MCF 10A (cell line): ENCODE measurements at regions not wholly inside any gene's neighbourhood (a gene's known extent, or its start where the extent isn't known, plus 50 kb on each side); places are given as distances from the start of the nearest gene placed in this dataset.

Experiments used
- BruUV-seq: library from RNA; stranded (reverse); fragments of 400-500 nt; replicated peaks from 2 replicates; lab custom pipeline; 2021; lab: Mats Ljungman, UMichigan
- CTCF ChIA-PET: fragments of 300-600 bp; sonication (Branson Sonifier 250); formaldehyde crosslinking; extraction: SDS; loops from one replicate; lab custom pipeline; 2021; ENCODE audit warnings: antibody characterized with exemption, inconsistent platforms; lab: Yijun Ruan, JAX
- POLR2A ChIA-PET: fragments of 300-600, 350-650 bp; sonication (Branson Sonifier 250); formaldehyde crosslinking; extraction: SDS; loops from one replicate; lab custom pipeline; 2020; ENCODE audit warnings: antibody characterized with exemption, inconsistent platforms; lab: Yijun Ruan, JAX
- DNase-seq: peaks from one replicate; pipeline ENCODE4 v3.0.0-alpha.2; 2018; ENCODE audit not compliant: unreplicated experiment
- H3K27ac Mint-ChIP-seq: one replicate; pipeline ENCODE4 v1.8.0; 2022; ENCODE audit warnings: mild to moderate bottlenecking, low read depth, mixed read lengths; ENCODE audit not compliant: unreplicated experiment
- H3K27me3 Mint-ChIP-seq: one replicate; pipeline ENCODE4 v1.8.0; 2022; ENCODE audit warnings: mixed read lengths; ENCODE audit not compliant: insufficient read depth, unreplicated experiment
- H3K36me3 Mint-ChIP-seq: one replicate; pipeline ENCODE4 v1.8.0; 2022; ENCODE audit warnings: mild to moderate bottlenecking, moderate library complexity, mixed read lengths; ENCODE audit not compliant: insufficient read depth, unreplicated experiment
- H3K4me1 Mint-ChIP-seq: one replicate; pipeline ENCODE4 v1.8.0; 2022; ENCODE audit warnings: mixed read lengths; ENCODE audit not compliant: insufficient read depth, unreplicated experiment
- H3K4me3 Mint-ChIP-seq: one replicate; pipeline ENCODE4 v1.8.0; 2022; ENCODE audit warnings: mild to moderate bottlenecking, moderate library complexity, mixed read lengths; ENCODE audit not compliant: unreplicated experiment
- H3K9me3 Mint-ChIP-seq: one replicate; pipeline ENCODE4 v1.8.0; 2022; ENCODE audit warnings: mixed read lengths; ENCODE audit not compliant: unreplicated experiment
- CTCF ChIP-seq: fragments of 200-600 bp; IDR thresholded peaks from one replicate; pipeline ENCODE4 v1.8.0; 2022; ENCODE audit warnings: antibody characterized with exemption, mild to moderate bottlenecking; ENCODE audit not compliant: unreplicated experiment
- intact Hi-C: fragments of 100-400 bp; cut with micrococcal nuclease; formaldehyde crosslinking; loops from 2 replicates; pipeline ENCODE4 v1.14.1; 2022

- peak; percentile 49 for DNase-seq
- Mint-ChIP-seq H3K4me3 (no peak overlapping the region), H3K27me3 (no peaks in the 10 kb centered on the region), H3K36me3 (no peaks in the 10 kb centered on the region), H3K27ac (peak overlapping the region; percentile 1), H3K9me3 (no peaks in the 10 kb centered on the region), H3K4me1 (peaks cover 21% of the 10 kb centered on the region)
- no peak for TF ChIP-seq CTCF
- ChIA-PET CTCF (interaction anchor here (0.7 to 1.6 kb wide), 2 partner anchors 386 to 769 kb away, joined by 3 to 6 read pairs; no protein-coding TSS in a partner anchor), POLR2A (interaction anchor here (0.5 to 2.2 kb wide), 16 partner anchors 10 to 1296 kb away, joined by 3 to 12 read pairs (median 4); partner anchors contain the start of gene PLXNA2)
- intact Hi-C loops, result loop anchor here (1.0 to 2.0 kb wide), 3 partner anchors 58 to 231 kb away; no protein-coding TSS in a partner anchor
- no TSS peak for BruUV-seq
Measured at GRCh38 chr1:209038735-209039134, 544.8 kb upstream of the CAMK1G start.

- H3K36me3 Mint-ChIP-seq, result no peaks in the 10 kb centered on the region
- no peaks in the 10 kb centered on the region for H3K9me3 Mint-ChIP-seq
- no peaks in the 10 kb centered on the region for H3K27me3 Mint-ChIP-seq
- ChIA-PET CTCF (interaction anchor here (1.0 to 1.6 kb wide), 2 partner anchors 163 to 388 kb away, joined by 3 to 6 read pairs; no protein-coding TSS in a partner anchor), POLR2A (interaction anchor here (0.7 to 2.0 kb wide), 5 partner anchors 8 to 165 kb away, joined by 3 to 12 read pairs (median 4); no protein-coding TSS in a partner anchor)
- peak; percentile 10 for DNase-seq
- no peak overlapping the region for H3K4me3 Mint-ChIP-seq
- no peak overlapping the region for H3K27ac Mint-ChIP-seq
- H3K4me1 Mint-ChIP-seq, result peaks cover 32% of the 10 kb centered on the region
- TF ChIP-seq CTCF, result no peak
- BruUV-seq, result no TSS peak
- intact Hi-C loops, result no loop called here
Measured at GRCh38 chr1:209040351-209040750, 543.2 kb upstream of the CAMK1G start.

- Mint-ChIP-seq H3K27ac (no peak overlapping the region), H3K9me3 (no peaks in the 10 kb centered on the region), H3K4me3 (no peak overlapping the region), H3K36me3 (no peaks in the 10 kb centered on the region), H3K27me3 (no peaks in the 10 kb centered on the region), H3K4me1 (peaks cover 36% of the 10 kb centered on the region)
- no peak for TF ChIP-seq CTCF
- POLR2A ChIA-PET, result no interaction called here
- CTCF ChIA-PET, result no interaction called here
- peak; percentile 70 for DNase-seq
- BruUV-seq, result no TSS peak
- intact Hi-C loops, result no loop called here
Measured at GRCh38 chr1:209041927-209042326, 541.6 kb upstream of the CAMK1G start.

- no TSS peak for BruUV-seq
- Mint-ChIP-seq H3K9me3 (no peaks in the 10 kb centered on the region), H3K27ac (no peak overlapping the region), H3K4me3 (no peak overlapping the region), H3K27me3 (no peaks in the 10 kb centered on the region), H3K4me1 (peaks cover 36% of the 10 kb centered on the region), H3K36me3 (no peaks in the 10 kb centered on the region)
- ChIA-PET POLR2A (no interaction called here), CTCF (interaction anchor here (0.6 kb wide), 1 partner anchor 88 kb away, joined by 3 read pairs; no protein-coding TSS in a partner anchor)
- TF ChIP-seq CTCF, result no peak
- intact Hi-C loops, result no loop called here
- DNase-seq, result no peak
Measured at GRCh38 chr1:209042413-209042812, 541.1 kb upstream of the CAMK1G start.
